Heart left ventricle (tissue), 13 donors: ENCODE measurements at regions not wholly inside any gene's neighbourhood (a gene's known extent, or its start where the extent isn't known, plus 50 kb on each side); places are given as distances from the start of the nearest gene placed in this dataset.

Experiments used
- CTCF ChIP-seq, 12 donors: fragments of 200-600 bp; sonication (generic) in 4 of 12; IDR thresholded peaks; one replicate each; pipeline versions ENCODE4 v1.5.0 to v1.8.0; 2018 to 2022; ENCODE audit warnings: antibody characterized with exemption in 12 of 12, mild to moderate bottlenecking in 5 of 12
- POLR2A ChIP-seq, 2 donors: fragments of 450-650 bp; IDR thresholded peaks; one replicate each; pipeline ENCODE4 v1.6.1; 2017; ENCODE audit warnings: antibody characterized with exemption in 2 of 2, mild to moderate bottlenecking in 2 of 2, moderate library complexity in 2 of 2
- donor health status: ischemic (EF 13 %, LVEDD 7.1; RV severe dilation, severe dysfunction).
- donor health status: DM: no; HTN: yes; CAD: no.
- donor health status: DM: no; HTN: no; CAD: no.
- donor health status: ischemic (EF 25% LVEDD 6.9; RV normal size, moderate dysfunction).
- donor health status: ischemic (EF 25% LVEDD 5.7; RV mildly dilated, moderate dysfunction).
- donor health status: ischemic (EF 35%, LVEDD 5.7; RV mildly dilated, moderate dysfunction).
- donor health status: nonischemic (EF 11% LVEDD 7.7; RV severe dilation, severe dysfunction).
- donor health status: DM: yes; HTN: yes; CAD: no.
- donor health status: PGD.
- donor health status: ischemic (EF 29% LVEDD 5.4; RV normal size, mild dysfunction).
- donor health status: nonischemic (EF 23%, LVEDD 6.1; RV moderate dilation, normal function).

GRCh38 chr3:139128803-139129202, 84.1 kb upstream of the PRR23C start:
- TF ChIP-seq CTCF (IDR thresholded peaks at IDR 0.05) (no peak), POLR2A (IDR thresholded peaks at IDR 0.05) (no peak)
